Gastrocnemius medialis (tissue), 4 donors: ENCODE measurements at regions not wholly inside any gene's neighbourhood (a gene's known extent, or its start where the extent isn't known, plus 50 kb on each side); places are given as distances from the start of the nearest gene placed in this dataset.

Experiments
- CTCF ChIP-seq, 5 experiments: fragments of 450-650 bp in 3 of 5; fragments of 200-600 bp in 2 of 5; sonication (generic) in 2 of 5; IDR thresholded peaks in 4 of 5; conservative IDR thresholded peaks in 1 of 5; 1 replicate in 4 of 5; 2 replicates in 1 of 5; pipeline ENCODE4 v1.5.1; 2016 to 2019; ENCODE audit warnings: antibody characterized with exemption in 5 of 5, mild to moderate bottlenecking in 3 of 5, moderate library complexity in 3 of 5
- POLR2A ChIP-seq, 2 donors: fragments of 450-650 bp; IDR thresholded peaks; one replicate each; pipeline ENCODE4 v1.6.1; 2017; ENCODE audit warnings: antibody characterized with exemption in 2 of 2, mild to moderate bottlenecking in 2 of 2, moderate library complexity in 2 of 2

- TF ChIP-seq POLR2A (IDR thresholded peaks at IDR 0.05) = no peak
- no peak for TF ChIP-seq CTCF (IDR thresholded peaks at IDR 0.05 in 4 of 5, conservative IDR thresholded peaks at IDR 0.05 in 1 of 5)
Observed at GRCh38 chr2:236971919-236972381, 113.7 kb upstream of the COPS8 start.
